ENCODE measurements at regions not wholly inside any gene's neighbourhood (a gene's known extent, or its start where the extent isn't known, plus 50 kb on each side); places are given as distances from the start of the nearest gene placed in this dataset.
"Not testable (repeated sequence)": the region's sequence is repeated elsewhere in the genome, so short reads cannot be mapped to it uniquely, and the experiment has no call there.

GRCh38 chr10:125605167-125605566 lies 77.8 kb downstream of the TEX36 start:
- Mint-ChIP-seq H3K27me3 (ENCODE audit: low read depth in 3 of 3) (peaks cover 2 to 3% (median 3%) of the 10 kb centered on the region in 3 donors), H3K4me3 (no peak overlapping the region), H3K4me1 (no peaks in the 10 kb centered on the region), H3K27ac (no peak overlapping the region), H3K36me3 (no peaks in the 10 kb centered on the region), H3K9me3 (peaks cover 0 to 4% (median 0%) of the 10 kb centered on the region in 6 donors)
- no peak for DNase-seq

- H3K4me1 Mint-ChIP-seq: no peaks in the 10 kb centered on the region
- H3K36me3 Mint-ChIP-seq: no peaks in the 10 kb centered on the region
- DNase-seq: no peak
- peaks cover 0 to 4% (median 2%) of the 10 kb centered on the region in 3 donors for H3K27me3 Mint-ChIP-seq (ENCODE audit: low read depth in 3 of 3)
- no peak overlapping the region for H3K4me3 Mint-ChIP-seq
- H3K9me3 Mint-ChIP-seq: peaks cover 0 to 7% (median 0%) of the 10 kb centered on the region in 6 donors
- no peak overlapping the region for H3K27ac Mint-ChIP-seq
These were observed 80.1 kb downstream of the TEX36 start for GRCh38 chr10:125602825-125603224.

- H3K36me3 Mint-ChIP-seq: peaks cover 2 to 6% (median 4%) of the 10 kb centered on the region in 3 donors
- H3K9me3 Mint-ChIP-seq: peaks cover 2 to 28% (median 9%) of the 10 kb centered on the region in 6 donors
- peak overlapping the region in 1 of 6 donors; percentile 10 for H3K27ac Mint-ChIP-seq
- H3K4me1 Mint-ChIP-seq: no peaks in the 10 kb centered on the region
- H3K27me3 Mint-ChIP-seq (ENCODE audit: low read depth in 3 of 3): peaks cover 0 to 3% (median 3%) of the 10 kb centered on the region in 3 donors
- H3K4me3 Mint-ChIP-seq: no peak overlapping the region
- DNase-seq: no peak
These were observed 83.8 kb downstream of the TEX36 start for GRCh38 chr10:125599194-125599593.

DNA sequence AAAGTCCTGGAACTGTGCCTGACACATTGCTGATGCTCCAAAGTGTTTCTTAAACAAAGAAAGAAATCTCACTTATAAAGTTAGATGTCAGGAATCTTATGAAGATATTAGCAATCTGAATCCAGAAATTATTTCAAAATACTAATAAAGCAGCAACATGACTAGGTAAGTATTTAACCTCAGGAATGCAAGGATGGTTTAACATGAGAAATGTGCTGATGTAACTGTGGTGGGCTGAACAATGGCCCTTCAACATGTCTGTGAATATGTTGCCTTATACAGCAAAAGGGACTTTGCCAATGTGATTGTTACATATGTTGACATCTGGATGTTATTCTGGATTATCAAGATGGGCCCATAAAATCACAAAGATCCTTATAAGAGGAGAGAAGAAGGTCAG lies 87.1 kb downstream of the TEX36 start:
- Mint-ChIP-seq H3K4me3 (no peak overlapping the region), H3K4me1 (no peaks in the 10 kb centered on the region)

DNA sequence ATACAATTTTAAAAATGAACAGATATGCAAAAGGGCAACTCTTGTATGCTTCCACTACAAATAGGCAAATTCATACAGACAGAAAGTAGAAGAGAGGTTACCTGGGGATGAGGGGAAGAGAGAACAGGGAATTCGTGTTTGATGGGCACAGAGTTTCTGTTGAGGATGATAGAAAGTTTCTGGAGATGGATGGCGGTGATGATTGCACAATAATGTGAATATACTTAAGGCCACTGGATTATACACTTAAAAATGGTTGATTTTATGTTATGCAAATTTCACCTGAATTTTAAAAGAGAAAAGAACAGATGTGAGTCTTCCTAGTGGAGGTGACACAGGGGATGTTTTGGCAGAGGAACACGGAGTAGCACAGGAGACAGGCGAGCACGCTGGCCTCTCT lies 89.3 kb downstream of the TEX36 start:
- H3K9me3 Mint-ChIP-seq: peaks cover 2 to 24% (median 9%) of the 10 kb centered on the region in 6 donors
- peaks cover 0 to 7% (median 4%) of the 10 kb centered on the region in 3 donors for H3K27me3 Mint-ChIP-seq (ENCODE audit: low read depth in 3 of 3)
- H3K27ac Mint-ChIP-seq: no peak overlapping the region
- H3K4me3 Mint-ChIP-seq: no peak overlapping the region
- no peaks in the 10 kb centered on the region for H3K4me1 Mint-ChIP-seq
- no peak for DNase-seq
- peaks cover 2 to 6% (median 4%) of the 10 kb centered on the region in 3 donors for H3K36me3 Mint-ChIP-seq

More for the DNA sequence above, 87.1 kb downstream of the TEX36 start:
- H3K9me3 Mint-ChIP-seq: peaks cover 2 to 28% (median 9%) of the 10 kb centered on the region in 6 donors
- H3K27ac Mint-ChIP-seq: no peak overlapping the region
- H3K27me3 Mint-ChIP-seq (ENCODE audit: low read depth in 3 of 3): peaks cover 0 to 7% (median 3%) of the 10 kb centered on the region in 3 donors
- no peak for DNase-seq
- H3K36me3 Mint-ChIP-seq: peaks cover 2 to 6% (median 4%) of the 10 kb centered on the region in 3 donors

DNA sequence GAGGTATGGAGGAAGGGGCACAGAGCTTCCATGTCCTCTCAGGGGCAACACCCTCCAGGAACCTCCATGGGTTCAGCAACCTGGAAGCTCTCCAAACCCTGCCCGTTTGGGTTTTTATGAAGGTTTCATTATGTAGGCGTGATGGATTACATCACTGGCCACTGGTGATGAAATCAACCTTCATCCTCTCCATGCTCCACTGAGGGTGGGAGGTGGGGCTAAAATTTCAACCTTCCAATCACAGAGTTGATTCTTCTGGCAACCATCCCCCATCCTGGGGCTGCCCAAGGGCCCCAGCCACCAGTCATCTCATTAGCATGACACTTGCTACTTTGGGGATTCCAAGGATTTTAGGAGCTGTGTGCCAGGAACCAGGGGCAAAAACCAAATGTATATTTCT lies 90.1 kb downstream of the TEX36 start:
- Mint-ChIP-seq H3K4me1 (no peaks in the 10 kb centered on the region), H3K4me3 (no peak overlapping the region), H3K27me3 (ENCODE audit: low read depth in 3 of 3) (peaks cover 0 to 7% (median 5%) of the 10 kb centered on the region in 3 donors), H3K9me3 (peaks cover 2 to 24% (median 9%) of the 10 kb centered on the region in 6 donors), H3K27ac (no peak overlapping the region), H3K36me3 (peaks cover 2 to 6% (median 4%) of the 10 kb centered on the region in 3 donors)
- no peak for DNase-seq

DNA sequence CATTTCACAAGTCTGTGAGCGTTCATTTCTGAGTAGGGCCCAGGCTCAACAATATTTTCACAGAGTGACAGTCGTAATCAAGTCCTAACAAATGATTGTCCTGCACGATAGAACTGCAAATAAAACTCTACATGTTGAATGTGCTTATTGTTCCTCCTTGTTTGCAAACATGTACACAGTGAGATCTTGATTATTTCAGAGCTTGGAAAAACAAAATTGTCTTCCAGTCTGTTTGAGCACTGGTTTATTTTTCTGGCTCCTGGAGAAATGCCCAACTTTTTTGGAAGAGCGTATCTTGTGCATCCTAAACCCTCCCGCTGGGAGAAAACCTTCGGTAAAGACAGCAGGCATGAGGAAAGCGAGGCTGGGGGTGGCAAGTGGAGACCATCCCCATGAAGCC lies 91.1 kb downstream of the TEX36 start:
- DNase-seq: no peak
- no peak overlapping the region for H3K27ac Mint-ChIP-seq
- H3K27me3 Mint-ChIP-seq (ENCODE audit: low read depth in 3 of 3): peaks cover 2 to 7% (median 5%) of the 10 kb centered on the region in 3 donors
- no peaks in the 10 kb centered on the region for H3K4me1 Mint-ChIP-seq
- no peak overlapping the region for H3K4me3 Mint-ChIP-seq
- H3K9me3 Mint-ChIP-seq: peaks cover 2 to 21% (median 9%) of the 10 kb centered on the region in 6 donors
- H3K36me3 Mint-ChIP-seq: peaks cover 2 to 5% (median 4%) of the 10 kb centered on the region in 3 donors

- not testable (repeated sequence) for H3K4me1 Mint-ChIP-seq; H3K4me3 Mint-ChIP-seq; H3K9me3 Mint-ChIP-seq; H3K27ac Mint-ChIP-seq; DNase-seq; H3K27me3 Mint-ChIP-seq (ENCODE audit: low read depth in 3 of 3); H3K36me3 Mint-ChIP-seq
These were observed 94.2 kb downstream of the TEX36 start for GRCh38 chr10:125588738-125589137.

DNA sequence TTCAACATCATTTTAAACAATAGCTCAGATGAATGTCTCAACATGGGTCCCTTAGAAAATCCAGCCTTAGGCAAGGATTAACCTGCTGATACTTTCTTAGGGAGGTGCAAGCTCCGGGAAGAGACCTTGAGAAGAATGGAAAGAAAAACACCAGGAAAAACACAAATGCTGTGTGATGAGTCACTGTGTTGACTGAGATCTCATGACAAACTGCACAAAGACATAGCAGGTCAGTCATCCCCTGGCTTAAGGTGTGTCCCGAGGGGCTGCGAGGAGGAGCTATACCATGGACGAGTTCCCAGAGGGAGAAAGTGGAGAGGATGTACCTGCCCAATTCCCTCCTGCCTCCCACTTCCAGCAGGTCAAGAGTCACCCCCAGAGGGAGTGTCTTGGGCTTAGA lies 98.0 kb downstream of the TEX36 start:
- Mint-ChIP-seq H3K36me3 (no peaks in the 10 kb centered on the region), H3K9me3 (no peaks in the 10 kb centered on the region), H3K27ac (no peak overlapping the region), H3K4me1 (no peaks in the 10 kb centered on the region), H3K27me3 (ENCODE audit: low read depth in 3 of 3) (peaks cover 3 to 4% (median 3%) of the 10 kb centered on the region in 3 donors), H3K4me3 (no peak overlapping the region)
- no peak for DNase-seq

DNA sequence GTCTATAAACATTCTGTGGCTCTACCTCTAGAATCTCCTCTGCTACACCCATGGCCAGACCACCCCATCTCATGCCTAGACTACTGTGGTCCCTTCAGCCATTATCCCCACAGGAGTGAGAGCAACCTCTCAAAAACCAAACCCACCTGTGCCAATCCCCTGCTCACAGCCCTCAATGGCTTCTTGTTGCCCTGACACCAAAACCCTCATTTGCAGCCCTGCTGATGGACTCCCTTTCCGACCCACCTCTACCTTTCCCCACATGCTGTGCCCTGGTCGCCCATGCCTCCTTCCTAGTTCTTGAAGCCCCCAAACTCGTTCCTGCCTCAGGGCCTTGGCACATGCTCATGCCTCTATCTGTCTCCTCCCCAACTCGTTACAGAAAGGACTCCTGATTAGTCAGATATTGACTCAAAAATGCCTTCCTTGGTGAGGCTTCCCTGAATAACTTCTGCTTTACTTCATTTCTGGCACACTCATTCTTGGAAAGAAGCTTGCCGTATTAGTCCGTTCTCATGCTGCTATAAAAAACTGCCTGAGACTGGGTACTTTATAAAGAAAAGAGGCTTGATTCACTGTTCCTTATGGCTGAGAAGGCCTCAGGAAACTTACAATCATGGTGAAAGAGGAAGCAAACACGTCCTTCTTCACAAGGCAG lies 104.2 kb downstream of the TEX36 start:
- Mint-ChIP-seq H3K9me3 (no peaks in the 10 kb centered on the region), H3K4me3 (no peak overlapping the region), H3K4me1 (no peaks in the 10 kb centered on the region), H3K27me3 (ENCODE audit: low read depth in 3 of 3) (peaks cover 0 to 13% (median 3%) of the 10 kb centered on the region in 3 donors), H3K27ac (no peak overlapping the region), H3K36me3 (no peaks in the 10 kb centered on the region)
- DNase-seq: no peak

DNA sequence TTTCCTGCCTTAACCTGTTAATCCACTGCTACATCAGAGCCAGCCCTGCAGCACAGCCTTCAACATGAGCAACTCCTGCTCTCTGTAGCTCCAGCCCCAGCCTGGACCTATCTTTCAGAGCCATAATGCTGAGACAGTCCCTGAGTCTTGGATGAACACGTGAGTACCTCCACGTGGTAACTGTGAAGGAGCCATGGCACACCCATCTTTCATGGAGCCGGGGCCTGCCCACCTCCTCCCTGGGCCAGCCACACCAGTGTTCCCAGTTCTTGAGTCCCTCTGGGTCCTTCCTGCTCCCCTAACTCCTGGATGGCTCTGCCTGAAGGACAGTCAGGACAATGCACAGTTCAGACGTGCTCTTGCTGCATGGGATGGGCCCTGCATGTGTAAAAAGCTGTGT lies 107.1 kb downstream of the TEX36 start:
- Mint-ChIP-seq H3K4me1 (no peaks in the 10 kb centered on the region), H3K36me3 (no peaks in the 10 kb centered on the region), H3K27me3 (ENCODE audit: low read depth in 3 of 3) (peaks cover 0 to 15% (median 4%) of the 10 kb centered on the region in 3 donors), H3K9me3 (no peaks in the 10 kb centered on the region), H3K27ac (no peak overlapping the region), H3K4me3 (no peak overlapping the region)
- DNase-seq: no peak

DNA sequence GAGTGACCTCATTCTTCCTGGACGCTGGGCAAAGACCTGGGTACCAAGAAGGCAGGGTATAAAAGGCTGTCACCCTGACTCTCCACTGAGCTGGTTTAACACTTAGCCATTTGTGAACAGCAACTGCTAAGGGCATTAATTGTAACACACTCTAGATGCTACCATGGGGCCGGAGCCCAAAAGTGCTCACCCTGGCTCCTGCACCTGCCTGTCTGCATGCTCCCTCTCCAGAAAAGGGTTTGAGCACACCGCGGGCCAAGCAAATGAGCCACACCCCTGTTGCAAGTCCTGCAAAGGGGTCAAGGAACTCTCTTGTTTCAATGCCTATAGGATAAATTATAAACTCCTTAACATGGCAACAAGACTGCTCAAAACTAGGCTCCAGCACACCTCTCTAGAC lies 114.8 kb downstream of the TEX36 start:
- no peaks in the 10 kb centered on the region for H3K36me3 Mint-ChIP-seq
- peaks cover 0 to 2% (median 0%) of the 10 kb centered on the region in 6 donors for H3K9me3 Mint-ChIP-seq
- H3K27me3 Mint-ChIP-seq (ENCODE audit: low read depth in 3 of 3): peaks cover 4 to 13% (median 5%) of the 10 kb centered on the region in 3 donors
- DNase-seq: no peak
- H3K27ac Mint-ChIP-seq: no peak overlapping the region
- H3K4me1 Mint-ChIP-seq: no peaks in the 10 kb centered on the region
- H3K4me3 Mint-ChIP-seq: no peak overlapping the region

DNA sequence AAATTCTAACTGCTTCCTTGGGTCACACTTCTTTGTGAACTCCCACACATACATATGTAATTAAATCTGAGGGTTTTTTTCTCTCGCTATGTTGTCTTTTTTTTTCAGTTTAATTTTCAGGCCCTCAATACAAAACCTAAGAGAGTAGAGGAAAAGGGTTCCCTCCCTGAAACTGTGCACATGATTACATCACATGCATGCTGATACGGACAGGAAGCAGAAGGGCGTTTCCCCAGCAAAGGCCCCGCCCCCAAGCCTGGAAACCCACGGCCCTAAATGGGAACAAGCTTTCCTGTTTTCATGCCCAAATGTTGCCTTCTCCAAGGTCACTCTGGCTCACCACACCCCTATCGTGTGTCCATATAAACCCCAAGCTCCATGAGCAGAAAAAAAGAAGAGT lies 115.4 kb downstream of the TEX36 start:
- Mint-ChIP-seq H3K27ac (no peak overlapping the region), H3K4me1 (no peaks in the 10 kb centered on the region), H3K4me3 (no peak overlapping the region), H3K9me3 (peaks cover 0 to 2% (median 0%) of the 10 kb centered on the region in 6 donors), H3K36me3 (no peaks in the 10 kb centered on the region), H3K27me3 (ENCODE audit: low read depth in 3 of 3) (peaks cover 4 to 13% (median 6%) of the 10 kb centered on the region in 3 donors)
- DNase-seq: no peak

GRCh38 chr10:125565046-125565445 lies 117.9 kb downstream of the TEX36 start:
- DNase-seq: no peak
- Mint-ChIP-seq H3K27me3 (ENCODE audit: low read depth in 3 of 3) (peaks cover 6 to 11% (median 7%) of the 10 kb centered on the region in 3 donors), H3K36me3 (no peaks in the 10 kb centered on the region), H3K4me3 (no peak overlapping the region), H3K27ac (no peak overlapping the region), H3K9me3 (peaks cover 0 to 2% (median 0%) of the 10 kb centered on the region in 6 donors), H3K4me1 (no peaks in the 10 kb centered on the region)

DNA sequence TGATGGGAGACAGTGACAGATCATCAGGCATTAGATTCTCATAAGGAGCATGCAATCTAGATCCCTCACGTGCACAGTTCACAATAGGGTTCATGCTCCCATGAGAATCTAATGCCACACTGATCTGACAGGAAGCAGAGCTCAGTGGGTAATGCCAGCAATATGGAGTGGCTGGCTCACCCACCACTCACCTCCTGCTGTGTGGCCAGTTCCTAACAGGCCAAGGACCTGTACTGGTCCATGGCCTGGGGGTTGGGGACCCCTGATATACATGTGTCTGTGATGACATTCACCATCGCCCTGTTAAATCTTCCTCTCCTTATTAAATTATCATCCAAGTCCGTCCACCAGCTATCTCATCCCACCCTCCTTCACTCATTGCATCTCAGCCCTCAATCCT lies 118.4 kb downstream of the TEX36 start:
- Mint-ChIP-seq H3K27me3 (ENCODE audit: low read depth in 3 of 3) (peaks cover 6 to 11% (median 7%) of the 10 kb centered on the region in 3 donors), H3K4me1 (no peaks in the 10 kb centered on the region), H3K36me3 (no peaks in the 10 kb centered on the region), H3K4me3 (no peak overlapping the region), H3K27ac (no peak overlapping the region), H3K9me3 (peaks cover 0 to 2% (median 0%) of the 10 kb centered on the region in 6 donors)
- no peak for DNase-seq
